IMR-90 (cell line): ENCODE measurements at regions not wholly inside any gene's neighbourhood (a gene's known extent, or its start where the extent isn't known, plus 50 kb on each side); places are given as distances from the start of the nearest gene placed in this dataset.

ENCODE experiments used
- ATAC-seq: fragments of 200-7000 bp; cut with Tn5 transposase; 2 replicates; pipeline ENCODE4 v1.9.1; 2020; ENCODE audit warnings: low read depth, mild to moderate bottlenecking, moderate library complexity
- BruUV-seq: library from RNA; stranded (reverse); fragments of 400-500 nt; replicated peaks from 2 replicates; lab custom pipeline; 2021; lab: Mats Ljungman, UMichigan
- CTCF ChIA-PET: fragments of 300-600 bp; formaldehyde crosslinking; extraction: SDS; loops from one replicate; lab custom pipeline; 2021; ENCODE audit warnings: antibody characterized with exemption; lab: Yijun Ruan, JAX
- POLR2A ChIA-PET: fragments of 300-600 bp; sonication (Branson Sonifier 250); formaldehyde crosslinking; loops from one replicate; lab custom pipeline; 2022; ENCODE audit warnings: antibody characterized with exemption; ENCODE audit not compliant: unreplicated experiment; lab: Charles Lee
- DNase-seq: peaks from one replicate; pipeline ENCODE4 v3.0.0; 2013
- H2AFZ ChIP-seq: replicated peaks from 2 replicates; pipeline ENCODE3; 2013; ENCODE audit warnings: low read length, mild to moderate bottlenecking; ENCODE audit not compliant: poor library complexity
- H2AK5ac ChIP-seq: 2 replicates; pipeline ENCODE4 v1.6.1; 2013; ENCODE audit warnings: low read depth, low read length, inconsistent platforms
- H2AK9ac ChIP-seq: replicated peaks from 2 replicates; pipeline ENCODE3; 2013; ENCODE audit warnings: mild to moderate bottlenecking, low read depth, low read length, moderate library complexity; ENCODE audit not compliant: poor library complexity
- H2BK120ac ChIP-seq: 2 replicates; pipeline ENCODE4 v1.6.1; 2013; ENCODE audit warnings: low read depth, low read length, inconsistent platforms
- H2BK15ac ChIP-seq: 3 replicates; pipeline ENCODE4 v1.6.1; 2013; ENCODE audit warnings: low read depth, low read length, inconsistent platforms
- H2BK20ac ChIP-seq: 2 replicates; pipeline ENCODE4 v1.6.1; 2013; ENCODE audit warnings: low read depth, mild to moderate bottlenecking, inconsistent platforms, low read length, moderate library complexity
- H2BK5ac ChIP-seq: 2 replicates; pipeline ENCODE4 v1.6.1; 2013; ENCODE audit warnings: mild to moderate bottlenecking, low read depth, low read length, inconsistent platforms; ENCODE audit not compliant: poor library complexity, severe bottlenecking
- H3K14ac ChIP-seq: replicated peaks from 2 replicates; pipeline ENCODE4 v1.6.1; 2013; ENCODE audit warnings: low read depth, low read length, inconsistent platforms
- H3K18ac ChIP-seq: 2 replicates; pipeline ENCODE4 v1.6.1; 2013; ENCODE audit warnings: low read depth, low read length, control low read depth
- H3K23ac ChIP-seq: 2 replicates; pipeline ENCODE4 v1.6.1; 2013; ENCODE audit warnings: low read depth, low read length, inconsistent platforms
- H3K27ac ChIP-seq: 2 replicates; pipeline ENCODE4 v1.5.1; 2013; ENCODE audit warnings: mild to moderate bottlenecking, control low read depth, low read length; ENCODE audit not compliant: insufficient read depth
- H3K27me3 ChIP-seq: 2 replicates; pipeline ENCODE4 v1.6.1; 2013; ENCODE audit warnings: low read length; ENCODE audit not compliant: control insufficient read depth, insufficient read depth
- H3K36me3 ChIP-seq: 2 replicates; pipeline ENCODE4 v1.6.1; 2013; ENCODE audit warnings: low read length, mixed read lengths; ENCODE audit not compliant: control insufficient read depth, insufficient read depth
- H3K4ac ChIP-seq: 2 replicates; pipeline ENCODE4 v1.6.1; 2013; ENCODE audit warnings: low read depth, low read length, inconsistent platforms
- H3K4me1 ChIP-seq: 2 replicates; pipeline ENCODE4 v1.6.1; 2013; ENCODE audit warnings: low read length, mixed read lengths; ENCODE audit not compliant: control insufficient read depth, insufficient read depth
- H3K4me2 ChIP-seq: 2 replicates; pipeline ENCODE4 v1.6.1; 2013; ENCODE audit warnings: low read depth, mild to moderate bottlenecking, control low read depth, low read length, moderate library complexity
- H3K4me3 ChIP-seq: 2 replicates; pipeline ENCODE4 v1.5.1; 2013; ENCODE audit warnings: low read depth, mild to moderate bottlenecking, control low read depth, low read length, moderate library complexity; ENCODE audit not compliant: insufficient read depth
- H3K56ac ChIP-seq: 2 replicates; pipeline ENCODE4 v1.6.1; 2013; ENCODE audit warnings: low read length, inconsistent platforms; ENCODE audit not compliant: insufficient read depth; ENCODE audit errors: extremely low read depth
- H3K79me1 ChIP-seq, 2 experiments: 2 replicates each; pipeline ENCODE4 v1.6.1; 2013; ENCODE audit warnings: low read length in 2 of 2, inconsistent platforms in 1 of 2, low read depth in 1 of 2
- H3K9ac ChIP-seq: 2 replicates; pipeline ENCODE4 v1.6.1; 2013; ENCODE audit warnings: low read depth, low read length, control low read depth
- H3K9me1 ChIP-seq: 2 replicates; pipeline ENCODE4 v1.6.1; 2013; ENCODE audit warnings: low read length, inconsistent platforms; ENCODE audit not compliant: insufficient read depth
- H3K9me3 ChIP-seq: 2 replicates; pipeline ENCODE4 v1.6.1; 2013; ENCODE audit warnings: low read length; ENCODE audit not compliant: control insufficient read depth, insufficient read depth
- H4K20me1 ChIP-seq: 2 replicates; pipeline ENCODE4 v1.6.1; 2013; ENCODE audit warnings: low read length, inconsistent platforms; ENCODE audit not compliant: insufficient read depth
- H4K5ac ChIP-seq: 2 replicates; pipeline ENCODE4 v1.6.1; 2013; ENCODE audit warnings: mild to moderate bottlenecking, low read depth, low read length, control low read depth
- H4K8ac ChIP-seq, 2 experiments: 2 replicates each; pipeline ENCODE4 v1.6.1; 2013; ENCODE audit warnings: low read depth in 2 of 2, low read length in 2 of 2, control low read depth in 1 of 2, inconsistent platforms in 1 of 2
- H4K91ac ChIP-seq: 2 replicates; pipeline ENCODE4 v1.6.1; 2013; ENCODE audit warnings: low read depth, low read length, inconsistent platforms; ENCODE audit not compliant: insufficient read depth
- CHD1 ChIP-seq: IDR thresholded peaks from 2 replicates; pipeline ENCODE4 v1.6.1; 2012; ENCODE audit warnings: low read depth, low read length, improper control_type of control experiment
- CTCF ChIP-seq: conservative IDR thresholded peaks from 2 replicates; pipeline ENCODE4 v1.5.1; 2012; ENCODE audit warnings: mild to moderate bottlenecking, low read depth, low read length, improper control_type of control experiment
- MXI1 ChIP-seq: IDR thresholded peaks from 2 replicates; pipeline ENCODE4 v1.6.1; 2012; ENCODE audit warnings: low read depth, mild to moderate bottlenecking, low read length, moderate library complexity, borderline replicate concordance
- NFE2L2 ChIP-seq: fragments of 150-350 bp; IDR thresholded peaks from 2 replicates; pipeline ENCODE4 v1.6.1; 2016; ENCODE audit warnings: low read depth, mild to moderate bottlenecking, low read length
- RCOR1 ChIP-seq: IDR thresholded peaks from 2 replicates; pipeline ENCODE4 v1.6.1; 2012; ENCODE audit warnings: mild to moderate bottlenecking, low read length, improper control_type of control experiment; ENCODE audit not compliant: insufficient replicate concordance
- USF2 ChIP-seq: fragments of 150-350 bp; IDR thresholded peaks from 2 replicates; pipeline ENCODE4 v1.6.1; 2017; ENCODE audit warnings: mild to moderate bottlenecking, antibody characterized with exemption, low read length, low read depth
- whole genome bisulfite sequencing, 2 experiments: methylation state at CpG; one replicate each; pipeline versions ENCODE4 v1.1.5 to v1.1.7; 2013; ENCODE audit warnings: missing lambda C conversion rate in 2 of 2; ENCODE audit not compliant: insufficient read length in 1 of 2; ENCODE audit errors: extremely low coverage in 2 of 2; 5-methylcytosine and 5-hydroxymethylcytosine counted together
- dilution Hi-C: fragments of 300-500 bp; cut with HindIII; formaldehyde crosslinking; loops from one replicate; pipeline ENCODE4 v1.14.3; 2018; ENCODE audit warnings: low sequenced_read_pairs; ENCODE audit not compliant: unreplicated experiment
- in situ Hi-C: fragments of 300-500 bp; cut with MboI; formaldehyde crosslinking; loops from 3 replicates; pipeline ENCODE4 v1.14.3; 2019; ENCODE audit warnings: low sequenced_read_pairs, inconsistent platforms, mixed read lengths
- intact Hi-C: fragments of 100-400 bp; cut with micrococcal nuclease; formaldehyde crosslinking; loops from 2 replicates; pipeline ENCODE4 v1.10.0; 2022

GRCh38 chr2:217301142-217301925 is 441.5 kb upstream of the TNP1 start:
- POLR2A ChIA-PET = no interaction called here
- H4K91ac ChIP-seq = peak overlapping the region; percentile 61; the same call in 1 of the 2 replicates
- in situ Hi-C loops (no loop called here), dilution Hi-C loops (no loop called here), intact Hi-C loops (no loop called here)
- H2AK9ac ChIP-seq = no peak overlapping the region
- H3K14ac ChIP-seq = peak overlapping the region; percentile 44; the same call in 1 of the 2 replicates
- H2AFZ ChIP-seq = no peak overlapping the region
- peak overlapping the region; percentile 63 for H3K4ac ChIP-seq
- no peaks in the 10 kb centered on the region for H3K4me1 ChIP-seq
- H3K23ac ChIP-seq = no peak overlapping the region
- peak overlapping the region; percentile 69 for H3K18ac ChIP-seq
- no TSS peak for BruUV-seq
- peaks cover 4% of the 10 kb centered on the region for H3K9me3 ChIP-seq
- no peak overlapping the region for H3K9ac ChIP-seq
- H3K4me3 ChIP-seq = no peak overlapping the region
- H3K79me1 ChIP-seq = no peaks in the 10 kb centered on the region
- peak overlapping the region; percentile 64 for H2BK120ac ChIP-seq
- H3K56ac ChIP-seq = no peak overlapping the region
- no peaks in the 10 kb centered on the region for H3K9me1 ChIP-seq
- TF ChIP-seq CTCF = no peak
- no peak for TF ChIP-seq RCOR1
- no peak for TF ChIP-seq NFE2L2
- TF ChIP-seq CHD1 = no peak
- TF ChIP-seq USF2 = no peak
- TF ChIP-seq MXI1 = no peak
- DNase-seq (no peak), ATAC-seq (no peak)
- peak overlapping the region; percentile 79 for H2AK5ac ChIP-seq
- peak overlapping the region in 1 of 2 experiments; percentile 22; a peak in 1 of 4 replicates for H4K8ac ChIP-seq
- H2BK20ac ChIP-seq = peak overlapping the region; percentile 82
- no peaks in the 10 kb centered on the region for H4K20me1 ChIP-seq
- CTCF ChIA-PET = interaction anchor here (0.5 kb wide), 1 partner anchor 804 kb away, joined by 3 read pairs; no protein-coding TSS in a partner anchor
- H2BK15ac ChIP-seq = peak overlapping the region; percentile 41; the same call in 1 of the 3 replicates
- peak overlapping the region; percentile 67 for H4K5ac ChIP-seq
- H3K27me3 ChIP-seq = no peaks in the 10 kb centered on the region
- H3K4me2 ChIP-seq = no peak overlapping the region
- peaks cover 12% of the 10 kb centered on the region for H3K36me3 ChIP-seq
- H3K27ac ChIP-seq = no peak overlapping the region
- H2BK5ac ChIP-seq = no peak overlapping the region
- 100% methylated on average over 1 of the region's 4 CpGs; no CpG with 5 or more reads in 1 of the 2 experiments for WGBS, 2 experiments
